H9 (cell line): ENCODE measurements at regions not wholly inside any gene's neighbourhood (a gene's known extent, or its start where the extent isn't known, plus 50 kb on each side); places are given as distances from the start of the nearest gene placed in this dataset.

Source experiments
- DNase-seq: peaks from one replicate; pipeline ENCODE4 v3.0.0-alpha.2; 2017
- H2AFZ ChIP-seq: one replicate; pipeline ENCODE4 v1.6.1; 2013; ENCODE audit warnings: mild to moderate bottlenecking, low read length, control low read depth, moderate library complexity
- H2AK5ac ChIP-seq: 2 replicates; pipeline ENCODE4 v1.6.1; 2013; ENCODE audit warnings: low read length, control low read depth, mixed read lengths; ENCODE audit not compliant: insufficient read length
- H2BK120ac ChIP-seq: one replicate; pipeline ENCODE4 v1.6.1; 2013; ENCODE audit warnings: low read depth, mild to moderate bottlenecking, low read length, control low read depth, inconsistent platforms; ENCODE audit not compliant: poor library complexity, severe bottlenecking
- H2BK12ac ChIP-seq: 2 replicates; pipeline ENCODE4 v1.6.1; 2013; ENCODE audit warnings: low read length, control low read depth, mixed read lengths, low read depth; ENCODE audit not compliant: insufficient read length
- H2BK15ac ChIP-seq: 2 replicates; pipeline ENCODE4 v1.6.1; 2013; ENCODE audit warnings: low read depth, low read length, control low read depth
- H2BK20ac ChIP-seq: one replicate; pipeline ENCODE4 v1.6.1; 2013; ENCODE audit warnings: low read depth, mild to moderate bottlenecking, low read length, control low read depth, inconsistent platforms; ENCODE audit not compliant: poor library complexity, severe bottlenecking
- H2BK5ac ChIP-seq: 2 replicates; pipeline ENCODE4 v1.6.1; 2013; ENCODE audit warnings: low read length, control low read depth, mixed read lengths; ENCODE audit not compliant: insufficient read length
- H3K14ac ChIP-seq: 2 replicates; pipeline ENCODE4 v1.6.1; 2013; ENCODE audit warnings: low read length, control low read depth; ENCODE audit not compliant: insufficient read depth
- H3K18ac ChIP-seq: 2 replicates; pipeline ENCODE4 v1.6.1; 2013; ENCODE audit warnings: low read depth, mild to moderate bottlenecking, mixed read lengths, low read length, control low read depth; ENCODE audit not compliant: insufficient read length
- H3K23ac ChIP-seq: 2 replicates; pipeline ENCODE4 v1.6.1; 2013; ENCODE audit warnings: low read length, control low read depth, mixed read lengths, low read depth; ENCODE audit not compliant: insufficient read length
- H3K23me2 ChIP-seq: 2 replicates; pipeline ENCODE4 v1.6.1; 2013; ENCODE audit warnings: low read depth, mild to moderate bottlenecking, mixed read lengths, low read length, control low read depth; ENCODE audit not compliant: insufficient read length, poor library complexity, severe bottlenecking
- H3K27ac ChIP-seq: 2 replicates; pipeline ENCODE4 v1.5.1; 2013; ENCODE audit warnings: low read length, control low read depth, mixed read lengths, low read depth; ENCODE audit not compliant: insufficient read length
- H3K27me3 ChIP-seq: 2 replicates; pipeline ENCODE4 v1.6.1; 2013; ENCODE audit warnings: low read length, control low read depth, inconsistent platforms; ENCODE audit not compliant: insufficient read depth
- H3K4ac ChIP-seq: 2 replicates; pipeline ENCODE4 v1.6.1; 2013; ENCODE audit warnings: low read depth, mild to moderate bottlenecking, control low read depth, inconsistent platforms, low read length, moderate library complexity
- H3K4me1 ChIP-seq: 2 replicates; pipeline ENCODE4 v1.6.1; 2013; ENCODE audit warnings: low read length, control low read depth, inconsistent platforms; ENCODE audit not compliant: insufficient read depth
- H3K4me2 ChIP-seq: 2 replicates; pipeline ENCODE4 v1.6.1; 2013; ENCODE audit warnings: low read length, control low read depth, mixed read lengths; ENCODE audit not compliant: insufficient read length, insufficient read depth
- H3K56ac ChIP-seq: 2 replicates; pipeline ENCODE4 v1.6.1; 2013; ENCODE audit warnings: low read depth, mild to moderate bottlenecking, mixed read lengths, low read length, control low read depth; ENCODE audit not compliant: insufficient read length
- H3K79me1 ChIP-seq: 2 replicates; pipeline ENCODE4 v1.6.1; 2013; ENCODE audit warnings: low read depth, mild to moderate bottlenecking, moderate library complexity, low read length, control low read depth, inconsistent platforms; ENCODE audit not compliant: insufficient read depth, poor library complexity, severe bottlenecking
- H3K79me2 ChIP-seq: 2 replicates; pipeline ENCODE4 v1.6.1; 2013; ENCODE audit warnings: low read length, control low read depth, inconsistent platforms; ENCODE audit not compliant: insufficient read depth
- H3K9ac ChIP-seq: 2 replicates; pipeline ENCODE4 v1.6.1; 2013; ENCODE audit warnings: low read length, control low read depth, mixed read lengths; ENCODE audit not compliant: insufficient read length; ENCODE audit errors: extremely low read depth
- H3K9me3 ChIP-seq: one replicate; pipeline ENCODE4 v1.6.1; 2013; ENCODE audit warnings: low read depth, low read length, inconsistent platforms; ENCODE audit not compliant: control insufficient read depth
- H3T11ph ChIP-seq: one replicate; pipeline ENCODE4 v1.6.1; 2013; ENCODE audit warnings: mild to moderate bottlenecking, low read length, control low read depth, inconsistent platforms
- H4K20me1 ChIP-seq: one replicate; pipeline ENCODE4 v1.6.1; 2013; ENCODE audit not compliant: control insufficient read depth, insufficient read length, insufficient read depth
- H4K5ac ChIP-seq: 2 replicates; pipeline ENCODE4 v1.6.1; 2013; ENCODE audit warnings: low read depth, mild to moderate bottlenecking, mixed read lengths, low read length, control low read depth; ENCODE audit not compliant: insufficient read length
- H4K8ac ChIP-seq: replicated peaks from 2 replicates; pipeline ENCODE4 v1.6.1; 2013; ENCODE audit warnings: low read length, control low read depth, mixed read lengths, low read depth; ENCODE audit not compliant: insufficient read length
- H4K91ac ChIP-seq: 2 replicates; pipeline ENCODE4 v1.6.1; 2013; ENCODE audit warnings: low read depth, mild to moderate bottlenecking, moderate library complexity, mixed read lengths, low read length, control low read depth; ENCODE audit not compliant: insufficient read length
- H3K27ac Mint-ChIP-seq, 3 experiments: 2 replicates in 2 of 3; 3 replicates in 1 of 3; pipeline ENCODE4 v1.8.0; 2020 to 2021; ENCODE audit warnings: mixed read lengths in 3 of 3, mild to moderate bottlenecking in 1 of 3, moderate library complexity in 1 of 3
- H3K27me3 Mint-ChIP-seq: 2 replicates; pipeline ENCODE4 v1.8.0; 2021; ENCODE audit warnings: low read depth, mild to moderate bottlenecking, moderate library complexity, mixed read lengths
- H3K36me3 Mint-ChIP-seq, 3 experiments: 2 replicates in 2 of 3; 3 replicates in 1 of 3; pipeline ENCODE4 v1.8.0; 2020 to 2021; ENCODE audit warnings: low read depth in 3 of 3, mixed read lengths in 3 of 3; ENCODE audit not compliant: insufficient read depth in 1 of 3
- H3K4me1 Mint-ChIP-seq, 2 experiments: 2 replicates each; pipeline ENCODE4 v1.8.0; 2020; ENCODE audit warnings: mixed read lengths in 2 of 2
- H3K4me3 Mint-ChIP-seq, 2 experiments: 2 replicates in 1 of 2; 3 replicates in 1 of 2; pipeline ENCODE4 v1.8.0; 2020 to 2021; ENCODE audit warnings: mild to moderate bottlenecking in 2 of 2, mixed read lengths in 2 of 2, moderate library complexity in 1 of 2
- H3K9me3 Mint-ChIP-seq, 2 experiments: 2 replicates in 1 of 2; 3 replicates in 1 of 2; pipeline ENCODE4 v1.8.0; 2020; ENCODE audit warnings: mild to moderate bottlenecking in 2 of 2, mixed read lengths in 2 of 2, moderate library complexity in 1 of 2
- WGBS: extraction: QIAGEN DNeasy Blood & Tissue Kit; methylation state at CpG from one replicate; pipeline ENCODE4 v1.1.7; 2013; ENCODE audit warnings: missing lambda C conversion rate, low lambda C conversion rate, mixed read lengths; ENCODE audit not compliant: insufficient read length; ENCODE audit errors: extremely low coverage; 5-methylcytosine and 5-hydroxymethylcytosine counted together
- TF ChIP-seq, protein P1 (sequence below): fragments of 200-600 bp; sonication (generic); conservative IDR thresholded peaks from 3 replicates; pipeline ENCODE4 v1.8.0; 2021; ENCODE audit warnings: antibody characterized with exemption, mild to moderate bottlenecking

DNA sequence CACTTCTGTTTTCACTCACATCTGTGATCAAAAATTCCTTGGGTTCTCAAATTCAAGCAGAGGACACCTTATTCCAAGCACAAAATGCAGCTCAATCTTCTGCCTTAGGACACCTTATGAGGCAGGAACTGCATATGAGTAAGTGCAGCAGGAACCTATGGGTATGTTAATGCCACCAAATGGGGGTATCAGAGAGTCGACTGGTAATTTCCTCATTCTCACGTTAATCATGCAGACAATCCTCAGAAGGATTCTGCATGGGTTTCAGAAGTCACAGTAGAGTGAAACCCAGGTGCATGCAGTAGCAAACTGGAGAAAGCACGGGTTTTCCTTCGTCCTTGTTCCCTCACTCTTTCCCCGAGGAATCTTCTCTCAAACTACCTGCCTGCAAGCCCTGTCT is 452.8 kb downstream of the CBLN2 start:
- peak overlapping the region; percentile 11 for H3K4me2 ChIP-seq
- peak overlapping the region; percentile 93 to 95 (median 93) for H3K27ac Mint-ChIP-seq
- H2AFZ ChIP-seq, result peak overlapping the region; percentile 89

More for the DNA sequence above, 452.8 kb downstream of the CBLN2 start:
- H3K56ac ChIP-seq, result no peak overlapping the region
- H3K9ac ChIP-seq, result no peak overlapping the region
- H4K20me1 ChIP-seq, result no peaks in the 10 kb centered on the region
- TF ChIP-seq, protein P1, sequence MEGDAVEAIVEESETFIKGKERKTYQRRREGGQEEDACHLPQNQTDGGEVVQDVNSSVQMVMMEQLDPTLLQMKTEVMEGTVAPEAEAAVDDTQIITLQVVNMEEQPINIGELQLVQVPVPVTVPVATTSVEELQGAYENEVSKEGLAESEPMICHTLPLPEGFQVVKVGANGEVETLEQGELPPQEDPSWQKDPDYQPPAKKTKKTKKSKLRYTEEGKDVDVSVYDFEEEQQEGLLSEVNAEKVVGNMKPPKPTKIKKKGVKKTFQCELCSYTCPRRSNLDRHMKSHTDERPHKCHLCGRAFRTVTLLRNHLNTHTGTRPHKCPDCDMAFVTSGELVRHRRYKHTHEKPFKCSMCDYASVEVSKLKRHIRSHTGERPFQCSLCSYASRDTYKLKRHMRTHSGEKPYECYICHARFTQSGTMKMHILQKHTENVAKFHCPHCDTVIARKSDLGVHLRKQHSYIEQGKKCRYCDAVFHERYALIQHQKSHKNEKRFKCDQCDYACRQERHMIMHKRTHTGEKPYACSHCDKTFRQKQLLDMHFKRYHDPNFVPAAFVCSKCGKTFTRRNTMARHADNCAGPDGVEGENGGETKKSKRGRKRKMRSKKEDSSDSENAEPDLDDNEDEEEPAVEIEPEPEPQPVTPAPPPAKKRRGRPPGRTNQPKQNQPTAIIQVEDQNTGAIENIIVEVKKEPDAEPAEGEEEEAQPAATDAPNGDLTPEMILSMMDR, result no peak
- no peaks in the 10 kb centered on the region for H3K9me3 ChIP-seq
- no CpG with 5 or more reads among the region's 5 CpGs for WGBS
- no peak overlapping the region for H3T11ph ChIP-seq
- no peaks in the 10 kb centered on the region for H3K23me2 ChIP-seq
- H3K79me2 ChIP-seq, result no peaks in the 10 kb centered on the region
- Mint-ChIP-seq H3K27me3 (peaks cover 4% of the 10 kb centered on the region; the same call in 1 of the 2 replicates), H3K36me3 (no peaks in the 10 kb centered on the region), H3K9me3 (no peaks in the 10 kb centered on the region), H3K4me3 (peak overlapping the region; percentile 14 to 48; a peak in 4 of 5 replicates), H3K4me1 (peaks cover 24% of the 10 kb centered on the region in 2 experiments)
- no peak overlapping the region for H3K14ac ChIP-seq
- H2BK120ac ChIP-seq, result no peak overlapping the region
- no peaks in the 10 kb centered on the region for H3K79me1 ChIP-seq
- no peak overlapping the region for H4K8ac ChIP-seq
- H4K5ac ChIP-seq, result no peak overlapping the region
- no peaks in the 10 kb centered on the region for H3K27me3 ChIP-seq
- H2BK20ac ChIP-seq, result no peak overlapping the region
- no peak overlapping the region for H4K91ac ChIP-seq
- no peak overlapping the region for H3K4ac ChIP-seq
- no peak overlapping the region for H2BK12ac ChIP-seq
- H2BK5ac ChIP-seq, result no peak overlapping the region
- no peak overlapping the region for H3K23ac ChIP-seq
- DNase-seq, result peak; percentile 43
- H3K27ac ChIP-seq, result peak overlapping the region; percentile 88
- peaks cover 3% of the 10 kb centered on the region; the same call in 1 of the 2 replicates for H3K4me1 ChIP-seq
- no peak overlapping the region for H3K18ac ChIP-seq
- H2AK5ac ChIP-seq, result no peak overlapping the region
- no peak overlapping the region for H2BK15ac ChIP-seq
